Stimulated activated CD4-positive, alpha-beta T cell treated with anti-CD3 and anti-CD28 coated beads, TNF-alpha, amount 100 ng/mL, for 1 hour (primary cell): ENCODE measurements at regions not wholly inside any gene's neighbourhood (a gene's known extent, or its start where the extent isn't known, plus 50 kb on each side); places are given as distances from the start of the nearest gene placed in this dataset.

Experiments used
- DNase-seq, 3 donors: peaks; one replicate each; pipeline ENCODE4 v3.0.0-alpha.2; 2020; ENCODE audit warnings: low read depth in 3 of 3, low spot score in 1 of 3

- DNase-seq = no peak
These were observed 49.8 kb downstream of the PLCE1 start for GRCh38 chr10:94043431-94043990.

- no peak for DNase-seq
These were observed 52.4 kb downstream of the PLCE1 start for GRCh38 chr10:94046098-94046497.

- no peak for DNase-seq
These were observed 53.6 kb downstream of the PLCE1 start for GRCh38 chr10:94047293-94047692.

GRCh38 chr10:94049911-94050310, 56.2 kb downstream of the PLCE1 start:
- no peak for DNase-seq

GRCh38 chr10:94052281-94052680, 58.5 kb downstream of the PLCE1 start:
- DNase-seq = no peak

DNA sequence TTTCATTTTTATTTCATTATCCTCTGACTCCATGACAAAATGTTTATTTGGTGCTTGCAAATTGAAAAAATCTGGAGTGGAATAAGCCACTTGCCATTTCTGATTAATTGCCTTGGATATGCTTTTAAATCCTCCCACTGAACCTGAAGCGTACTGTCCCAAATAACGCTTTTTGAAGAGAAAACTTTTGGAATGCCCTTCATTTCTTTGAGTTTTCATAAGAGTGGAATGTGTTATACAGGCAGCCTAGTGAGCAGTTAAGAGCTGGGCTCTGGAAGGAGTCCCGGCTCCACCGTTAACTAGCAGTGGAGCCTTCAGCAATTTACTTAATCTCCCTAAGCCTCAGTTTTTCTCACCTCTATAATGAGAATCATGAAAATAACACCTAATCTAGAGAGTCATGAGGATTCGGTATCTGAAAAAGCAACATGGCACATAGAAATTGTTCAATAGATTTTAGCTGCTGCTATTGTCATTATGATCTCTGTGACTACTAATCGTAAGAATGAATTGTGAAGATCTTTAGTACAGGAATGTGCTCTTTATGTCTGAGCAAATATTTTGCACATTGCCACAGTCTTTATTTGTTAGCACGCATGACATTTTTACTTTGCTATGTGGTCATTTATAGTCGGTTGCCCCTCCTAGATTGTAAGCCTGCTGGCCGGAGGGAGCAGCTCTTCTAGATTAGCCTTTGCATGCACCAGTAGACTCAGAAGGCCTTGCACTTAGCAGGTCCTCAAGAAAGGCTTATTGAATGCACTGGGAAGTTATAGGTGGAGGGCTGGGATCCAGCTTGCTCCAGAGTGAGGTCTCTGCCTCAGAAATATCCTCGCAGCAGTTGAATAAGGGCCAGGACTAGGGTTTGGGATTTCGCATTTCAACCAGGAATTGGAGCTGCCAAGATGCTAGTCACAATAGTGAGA, 59.4 kb downstream of the PLCE1 start:
- no peak for DNase-seq

- no peak for DNase-seq
These were observed 65.6 kb downstream of the PLCE1 start for GRCh38 chr10:94059178-94059883.

DNA sequence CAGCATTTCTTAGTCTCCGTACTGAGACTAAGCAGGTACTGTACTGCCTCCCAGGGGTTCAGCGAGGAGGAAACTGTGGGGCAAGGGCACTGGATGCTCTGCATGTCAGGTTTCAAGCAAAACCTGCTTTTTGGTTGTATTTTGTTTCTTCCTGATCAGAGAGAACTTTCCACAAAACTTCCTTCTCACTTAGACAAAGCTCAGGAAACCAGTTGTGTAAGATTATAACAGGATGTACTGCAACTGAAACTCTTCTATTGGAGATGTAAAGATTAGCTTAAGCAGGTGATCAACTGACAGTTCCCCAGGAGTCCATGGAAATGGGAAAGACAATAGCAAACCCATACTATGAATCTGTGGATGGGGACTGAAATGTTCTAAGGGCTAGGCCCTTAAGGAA, 67.3 kb downstream of the PLCE1 start:
- DNase-seq = no peak

- no peak for DNase-seq
These were observed 68.9 kb downstream of the PLCE1 start for GRCh38 chr10:94062611-94063010.

DNA sequence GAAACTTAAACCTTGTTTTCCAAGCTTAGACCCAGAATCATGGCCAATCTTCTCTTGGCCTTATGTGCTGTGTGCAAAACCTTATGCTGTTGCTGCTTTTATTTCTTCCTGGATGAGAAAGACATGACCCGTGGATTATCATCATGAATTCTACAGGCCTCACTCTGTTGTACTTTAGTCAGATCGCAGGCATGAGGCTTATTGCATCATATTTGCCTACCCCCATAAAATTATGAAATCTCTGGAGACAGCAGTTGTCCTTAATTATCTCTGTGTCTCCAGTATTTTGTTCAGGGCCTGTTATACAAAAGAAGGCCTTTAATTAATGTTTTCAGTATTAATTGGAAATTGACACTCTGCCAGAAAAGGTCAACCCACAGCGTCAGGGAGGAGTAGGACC, 71.6 kb downstream of the PLCE1 start:
- no peak for DNase-seq

DNA sequence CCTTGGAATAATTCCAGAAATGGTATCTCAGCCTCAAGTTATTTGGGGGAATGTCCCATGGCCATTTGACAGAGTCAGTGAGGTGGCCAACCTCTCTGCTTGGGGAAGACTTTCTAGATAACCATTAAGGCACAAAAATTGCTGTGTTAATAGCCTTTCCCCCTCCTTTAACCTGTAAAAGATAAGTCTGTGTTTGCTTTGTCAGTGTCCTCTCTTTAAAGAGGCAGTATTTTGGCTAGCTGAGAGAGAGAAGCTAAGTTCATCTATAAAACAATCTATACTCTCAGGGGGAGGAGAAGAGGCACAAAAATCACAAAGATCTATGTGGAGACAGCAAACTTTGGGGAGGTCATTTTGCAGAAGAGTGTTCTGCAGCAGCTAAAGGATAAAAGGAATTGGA, 72.1 kb downstream of the PLCE1 start:
- no peak for DNase-seq

DNA sequence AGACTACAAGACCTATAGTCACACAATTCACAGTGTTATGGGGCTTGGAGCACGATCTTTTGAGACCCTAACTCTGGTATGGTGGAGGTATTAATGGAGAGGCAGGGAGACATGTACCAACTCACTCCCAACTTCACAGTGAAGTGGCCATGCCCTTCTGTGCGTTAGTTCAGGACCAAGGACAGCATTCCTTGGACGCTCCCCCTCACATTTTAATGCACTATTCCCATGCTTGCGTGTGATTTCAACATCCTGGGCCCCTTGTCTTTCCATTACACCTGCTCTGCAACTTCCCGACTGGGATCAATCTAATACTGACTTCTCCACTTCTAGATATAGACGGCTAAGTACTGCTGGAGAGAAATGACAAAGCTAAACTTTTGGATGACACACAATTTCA, 72.7 kb downstream of the PLCE1 start:
- no peak for DNase-seq

GRCh38 chr10:94069884-94070283, 76.2 kb downstream of the PLCE1 start:
- DNase-seq = no peak

- DNase-seq = no peak
These were observed 80.7 kb downstream of the PLCE1 start for GRCh38 chr10:94074462-94074861.

- DNase-seq = no peak
These were observed 81.8 kb downstream of the PLCE1 start for GRCh38 chr10:94075506-94075905.

- no peak for DNase-seq
These were observed 82.7 kb downstream of the PLCE1 start for GRCh38 chr10:94076325-94076841.

GRCh38 chr10:94077042-94077441, 83.3 kb downstream of the PLCE1 start:
- DNase-seq = no peak

DNA sequence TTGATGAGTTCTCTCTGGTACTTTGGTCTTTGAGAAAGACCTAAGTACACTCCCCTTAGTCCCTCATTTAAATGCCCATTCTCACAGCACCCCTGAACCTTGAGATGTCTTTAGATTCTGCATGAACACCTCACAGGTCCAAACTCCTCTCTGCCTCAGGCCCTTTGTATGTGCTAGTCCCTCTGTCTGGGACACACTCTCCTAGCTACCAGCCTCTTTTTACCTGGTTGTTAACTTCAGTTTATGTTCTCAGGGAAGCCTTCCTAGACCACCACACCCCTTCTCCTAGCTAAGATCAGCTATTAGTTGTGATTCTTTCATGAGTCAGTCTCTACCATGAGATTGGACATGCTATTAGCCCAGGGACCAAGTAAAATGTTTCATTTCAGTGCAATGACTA, 86.4 kb downstream of the PLCE1 start:
- no peak for DNase-seq

DNA sequence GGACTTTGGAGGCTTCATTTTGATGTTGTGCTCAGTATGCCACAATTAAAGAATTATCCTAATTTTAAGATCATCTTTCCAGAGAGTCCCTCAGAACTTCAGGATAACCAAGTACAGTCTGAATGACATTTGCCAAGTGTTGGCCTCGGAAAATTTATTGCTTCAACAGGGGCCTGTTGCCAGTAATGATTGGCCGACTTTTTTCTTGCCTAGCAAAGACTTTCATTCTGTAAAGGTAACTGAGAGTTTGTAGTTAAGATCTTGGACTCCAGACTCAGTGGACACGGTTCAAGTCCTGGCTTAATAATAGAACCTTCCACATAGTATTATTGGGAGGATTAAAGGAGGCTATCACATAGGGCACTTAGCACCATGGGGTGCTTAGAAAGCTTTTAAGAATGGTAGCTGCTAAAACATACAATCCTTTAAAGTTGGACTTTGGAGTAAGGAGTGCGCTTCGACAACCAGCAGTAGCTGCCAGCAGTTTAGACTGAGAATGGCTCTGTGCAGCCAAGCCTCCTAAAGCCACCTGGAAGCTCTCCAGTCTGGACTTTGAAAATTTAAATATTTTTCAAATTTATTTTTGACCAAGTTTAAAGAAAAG, 90.0 kb downstream of the PLCE1 start:
- no peak for DNase-seq

DNA sequence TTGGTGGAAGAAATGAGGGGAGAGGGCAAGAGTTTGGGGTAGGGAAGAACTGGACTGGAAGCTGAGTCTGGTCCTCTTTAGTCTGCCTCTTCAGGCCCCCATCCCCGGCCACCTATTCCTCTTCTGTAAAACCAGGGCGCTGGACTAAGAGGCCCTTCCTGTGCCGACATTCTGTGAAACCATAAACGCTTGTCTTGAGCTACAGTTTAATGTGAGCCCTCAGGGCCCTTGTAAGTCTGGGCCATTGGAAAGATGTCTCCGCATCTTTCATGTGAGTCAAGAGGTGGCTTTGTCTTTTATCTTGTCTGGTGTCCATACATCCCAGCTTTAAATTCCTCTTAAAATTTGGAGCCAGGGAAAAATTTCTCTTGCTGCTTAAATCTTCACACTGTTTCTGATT, 90.6 kb downstream of the PLCE1 start:
- no peak for DNase-seq

GRCh38 chr10:94085288-94085687, 91.6 kb downstream of the PLCE1 start:
- no peak for DNase-seq
